ENCODE measurements at regions not wholly inside any gene's neighbourhood (a gene's known extent, or its start where the extent isn't known, plus 50 kb on each side); places are given as distances from the start of the nearest gene placed in this dataset.
"Not testable (repeated sequence)": the region's sequence is repeated elsewhere in the genome, so short reads cannot be mapped to it uniquely, and the experiment has no call there.

GRCh38 chr10:130261766-130262165 lies 125.6 kb downstream of the GLRX3 start:
- no peak for DNase-seq (ENCODE audit: low read depth)

GRCh38 chr10:130263289-130263688 lies 127.1 kb downstream of the GLRX3 start:
- DNase-seq (ENCODE audit: low read depth) = no peak

GRCh38 chr10:130265542-130265941 lies 129.4 kb downstream of the GLRX3 start:
- no peak for DNase-seq (ENCODE audit: low read depth)

GRCh38 chr10:130282492-130283218 lies 146.5 kb downstream of the GLRX3 start:
- DNase-seq (ENCODE audit: low read depth) = no peak

- no peak for DNase-seq (ENCODE audit: low read depth)
Measured at GRCh38 chr10:130283219-130283545, 147.0 kb downstream of the GLRX3 start.

GRCh38 chr10:130295761-130296160 lies 159.6 kb downstream of the GLRX3 start:
- DNase-seq (ENCODE audit: low read depth) = not testable (repeated sequence)

GRCh38 chr10:130300608-130301020 lies 164.4 kb downstream of the GLRX3 start:
- peak; percentile 2 for DNase-seq (ENCODE audit: low read depth)

GRCh38 chr10:130301021-130301892 lies 165.1 kb downstream of the GLRX3 start:
- DNase-seq (ENCODE audit: low read depth) = peak; percentile 16

GRCh38 chr10:130326954-130327353 lies 190.8 kb downstream of the GLRX3 start:
- no peak for DNase-seq (ENCODE audit: low read depth)

GRCh38 chr10:130329792-130330191 lies 193.6 kb downstream of the GLRX3 start:
- DNase-seq (ENCODE audit: low read depth) = no peak

- DNase-seq (ENCODE audit: low read depth) = no peak
Measured at GRCh38 chr10:130333185-130333584, 197.0 kb downstream of the GLRX3 start.

- no peak for DNase-seq (ENCODE audit: low read depth)
Measured at GRCh38 chr10:130335336-130335735, 199.1 kb downstream of the GLRX3 start.

GRCh38 chr10:130336617-130337304 lies 200.6 kb downstream of the GLRX3 start:
- no peak for DNase-seq (ENCODE audit: low read depth)

- no peak for DNase-seq (ENCODE audit: low read depth)
Measured at GRCh38 chr10:130337305-130337640, 201.1 kb downstream of the GLRX3 start.

- DNase-seq (ENCODE audit: low read depth) = no peak
Measured at GRCh38 chr10:130337696-130338635, 201.8 kb downstream of the GLRX3 start.

GRCh38 chr10:130338636-130339024 lies 202.4 kb downstream of the GLRX3 start:
- DNase-seq (ENCODE audit: low read depth) = no peak

- DNase-seq (ENCODE audit: low read depth) = no peak
Measured at GRCh38 chr10:130339091-130339490, 202.9 kb downstream of the GLRX3 start.

GRCh38 chr10:130339911-130340310 lies 203.7 kb downstream of the GLRX3 start:
- no peak for DNase-seq (ENCODE audit: low read depth)

GRCh38 chr10:130340816-130341215 lies 204.6 kb downstream of the GLRX3 start:
- DNase-seq (ENCODE audit: low read depth) = no peak

- DNase-seq (ENCODE audit: low read depth) = no peak
Measured at GRCh38 chr10:130341356-130341755, 205.2 kb downstream of the GLRX3 start.

GRCh38 chr10:130345728-130346127 lies 209.5 kb downstream of the GLRX3 start:
- DNase-seq (ENCODE audit: low read depth) = no peak

GRCh38 chr10:130350996-130351395 lies 214.8 kb downstream of the GLRX3 start:
- DNase-seq (ENCODE audit: low read depth) = no peak
